H1 (cell line): ENCODE measurements at regions not wholly inside any gene's neighbourhood (a gene's known extent, or its start where the extent isn't known, plus 50 kb on each side); places are given as distances from the start of the nearest gene placed in this dataset.

Source experiments
- CTCF ChIA-PET: fragments of 300-600 bp; sonication (Branson Sonifier 250); formaldehyde crosslinking; loops from one replicate; lab custom pipeline; 2021; ENCODE audit not compliant: partially characterized antibody; lab: Charles Lee
- POLR2A ChIA-PET: fragments of 300-600 bp; sonication (Branson Sonifier 250); formaldehyde crosslinking; loops from one replicate; lab custom pipeline; 2021; ENCODE audit warnings: inconsistent platforms; ENCODE audit not compliant: partially characterized antibody; lab: Charles Lee
- DNase-seq, 2 experiments: peaks; one replicate each; pipeline versions ENCODE4 v3.0.0 to v3.0.0-alpha.2; 2010 to 2022; ENCODE audit warnings: low spot score in 2 of 2, low read depth in 1 of 2, mixed read lengths in 1 of 2
- FAIRE-seq: peaks from 2 replicates; lab custom pipeline; 2011; peaks lifted over from hg19 to GRCh38; lab: Jason Lieb, UNC
- H2AFZ ChIP-seq: 2 replicates; pipeline ENCODE4 v1.8.1; 2012; ENCODE audit warnings: low read length, inconsistent platforms
- H2AK5ac ChIP-seq: 2 replicates; pipeline ENCODE4 v1.6.1; 2013; ENCODE audit warnings: low read depth, low read length
- H2BK120ac ChIP-seq: replicated peaks from 2 replicates; pipeline ENCODE3; 2013; ENCODE audit warnings: low read depth, low read length, inconsistent platforms
- H2BK12ac ChIP-seq: 2 replicates; pipeline ENCODE4 v1.6.1; 2013; ENCODE audit warnings: low read depth, low read length
- H2BK15ac ChIP-seq: 2 replicates; pipeline ENCODE4 v1.6.1; 2013; ENCODE audit warnings: low read length
- H2BK20ac ChIP-seq: 2 replicates; pipeline ENCODE4 v1.6.1; 2013; ENCODE audit warnings: low read length
- H2BK5ac ChIP-seq: 2 replicates; pipeline ENCODE4 v1.6.1; 2013; ENCODE audit warnings: low read depth, low read length
- H3K14ac ChIP-seq: 2 replicates; pipeline ENCODE4 v1.6.1; 2013; ENCODE audit warnings: inconsistent platforms; ENCODE audit not compliant: insufficient read length
- H3K18ac ChIP-seq: 2 replicates; pipeline ENCODE4 v1.6.1; 2013; ENCODE audit warnings: low read length; ENCODE audit errors: extremely low read depth
- H3K23ac ChIP-seq: 2 replicates; pipeline ENCODE4 v1.6.1; 2013; ENCODE audit warnings: inconsistent platforms; ENCODE audit not compliant: insufficient read length
- H3K23me2 ChIP-seq: 2 replicates; pipeline ENCODE4 v1.6.1; 2013; ENCODE audit warnings: low read depth, low read length
- H3K27ac ChIP-seq: 2 replicates; pipeline ENCODE4 v1.6.1; 2011; ENCODE audit warnings: low read depth, low read length, inconsistent platforms
- H3K27me3 ChIP-seq, 4 experiments: replicated peaks in 1 of 4; 1 replicate in 1 of 4; 2 replicates in 3 of 4; pipeline versions ENCODE4 v1.6.1 to v1.8.1; 2011 to 2013; ENCODE audit warnings: low read length in 3 of 4, mild to moderate bottlenecking in 3 of 4, inconsistent platforms in 2 of 4, mixed read lengths in 2 of 4, moderate library complexity in 1 of 4; ENCODE audit not compliant: control insufficient read depth in 3 of 4, insufficient read depth in 3 of 4; ENCODE audit errors: extremely low read depth in 1 of 4
- H3K36me3 ChIP-seq, 4 experiments: 2 replicates each; pipeline versions ENCODE4 v1.6.1 to v1.8.1; 2011 to 2013; ENCODE audit warnings: mild to moderate bottlenecking in 4 of 4, low read length in 3 of 4, moderate library complexity in 2 of 4, control low read depth in 1 of 4, inconsistent platforms in 1 of 4; ENCODE audit not compliant: insufficient read depth in 4 of 4, control insufficient read depth in 2 of 4
- H3K4ac ChIP-seq: replicated peaks from 2 replicates; pipeline ENCODE3; 2013; ENCODE audit warnings: low read length, low read depth, mixed read lengths, inconsistent platforms; ENCODE audit not compliant: insufficient read length
- H3K4me1 ChIP-seq, 4 experiments: replicated peaks in 1 of 4; 1 replicate in 1 of 4; 2 replicates in 3 of 4; pipeline versions ENCODE4 v1.6.1 to v1.8.1; 2011 to 2013; ENCODE audit warnings: low read length in 3 of 4, inconsistent platforms in 2 of 4, mixed read lengths in 1 of 4; ENCODE audit not compliant: insufficient read depth in 4 of 4, control insufficient read depth in 3 of 4
- H3K4me2 ChIP-seq, 2 experiments: 2 replicates each; pipeline versions ENCODE4 v1.6.1 to v1.8.1; 2011 to 2013; ENCODE audit warnings: low read depth in 2 of 2, low read length in 2 of 2, control low read depth in 1 of 2, inconsistent platforms in 1 of 2, mild to moderate bottlenecking in 1 of 2; ENCODE audit not compliant: insufficient read depth in 1 of 2
- H3K4me3 ChIP-seq, 4 experiments: fragments of 200-600, 300-600 bp in 1 of 4; sonication (generic), shearing (Covaris generic), sonication (Bioruptor Twin) in 1 of 4; 2 replicates each; pipeline versions ENCODE4 v1.5.1 to v1.8.1; 2011 to 2016; ENCODE audit warnings: low read length in 4 of 4, low read depth in 3 of 4, control low read depth in 2 of 4, inconsistent platforms in 2 of 4, mild to moderate bottlenecking in 2 of 4, mixed read lengths in 1 of 4, moderate library complexity in 1 of 4; ENCODE audit not compliant: insufficient read depth in 2 of 4; ENCODE audit errors: extremely low read depth in 1 of 4
- H3K56ac ChIP-seq: replicated peaks from 2 replicates; pipeline ENCODE3; 2013; ENCODE audit warnings: low read depth, mild to moderate bottlenecking, mixed read lengths, low read length, inconsistent platforms; ENCODE audit not compliant: insufficient read length
- H3K79me1 ChIP-seq: 2 replicates; pipeline ENCODE4 v1.6.1; 2013; ENCODE audit warnings: low read depth, low read length, control low read depth
- H3K79me2 ChIP-seq, 2 experiments: 2 replicates each; pipeline versions ENCODE4 v1.6.1 to v1.8.1; 2012 to 2013; ENCODE audit warnings: low read length in 2 of 2, mild to moderate bottlenecking in 2 of 2, inconsistent platforms in 1 of 2; ENCODE audit not compliant: insufficient read depth in 2 of 2, control insufficient read depth in 1 of 2
- H3K9ac ChIP-seq, 4 experiments: replicated peaks in 1 of 4; 1 replicate in 1 of 4; 2 replicates in 3 of 4; pipeline versions ENCODE4 v1.6.1 to v1.8.1; 2011 to 2013; ENCODE audit warnings: low read depth in 3 of 4, low read length in 3 of 4, control low read depth in 2 of 4, mild to moderate bottlenecking in 2 of 4, moderate library complexity in 2 of 4, inconsistent platforms in 1 of 4; ENCODE audit errors: extremely low read depth in 1 of 4
- H3K9me3 ChIP-seq, 2 experiments: 2 replicates each; pipeline versions ENCODE4 v1.6.1 to v1.8.1; 2012 to 2013; ENCODE audit warnings: mild to moderate bottlenecking in 2 of 2, moderate library complexity in 2 of 2, control low read depth in 1 of 2, inconsistent platforms in 1 of 2, low read depth in 1 of 2, low read length in 1 of 2, mixed read lengths in 1 of 2; ENCODE audit not compliant: insufficient read depth in 2 of 2
- H4K20me1 ChIP-seq, 2 experiments: replicated peaks in 1 of 2; 2 replicates each; pipeline versions ENCODE3 to v1.8.1; 2011 to 2013; ENCODE audit warnings: inconsistent platforms in 2 of 2, low read length in 2 of 2, mild to moderate bottlenecking in 1 of 2; ENCODE audit not compliant: insufficient read depth in 2 of 2, control insufficient read depth in 1 of 2
- H4K5ac ChIP-seq: 2 replicates; pipeline ENCODE4 v1.6.1; 2013; ENCODE audit warnings: low read length, low read depth, mixed read lengths, inconsistent platforms; ENCODE audit not compliant: insufficient read length
- H4K8ac ChIP-seq: 2 replicates; pipeline ENCODE4 v1.8.0; 2013; ENCODE audit warnings: mild to moderate bottlenecking, moderate library complexity, low read length, inconsistent platforms; ENCODE audit not compliant: insufficient read depth; ENCODE audit errors: extremely low read depth
- H4K91ac ChIP-seq: replicated peaks from 2 replicates; pipeline ENCODE3; 2013; ENCODE audit warnings: low read length, mixed read lengths, inconsistent platforms; ENCODE audit not compliant: insufficient read length
- ASH2L ChIP-seq: fragments of 200-600, 300-600 bp; sonication (generic); IDR thresholded peaks from one replicate; pipeline ENCODE4 v1.7.1; 2017; ENCODE audit warnings: low read length
- MAFK ChIP-seq: IDR thresholded peaks from 2 replicates; pipeline ENCODE4 v1.6.1; 2012; ENCODE audit warnings: low read depth, mild to moderate bottlenecking, improper control_type of control experiment, low read length
- NANOG ChIP-seq: IDR thresholded peaks from 2 replicates; pipeline ENCODE4 v1.6.1; 2011; ENCODE audit warnings: low read length, low read depth, mild to moderate bottlenecking, inconsistent platforms; ENCODE audit not compliant: insufficient read depth, poor library complexity, severe bottlenecking
- RBBP5 ChIP-seq: IDR thresholded peaks from 2 replicates; pipeline ENCODE4 v1.7.1; 2012; ENCODE audit warnings: low read depth, mild to moderate bottlenecking, inconsistent platforms, low read length, moderate library complexity, borderline replicate concordance
- RXRA ChIP-seq: IDR thresholded peaks from 2 replicates; pipeline ENCODE4 v1.6.1; 2011; ENCODE audit warnings: low read depth, mild to moderate bottlenecking, low read length, moderate library complexity; ENCODE audit not compliant: insufficient read depth
- SP4 ChIP-seq: IDR thresholded peaks from 2 replicates; pipeline ENCODE4 v1.6.1; 2012; ENCODE audit warnings: low read length, inconsistent platforms
- WGBS, 2 experiments: shearing (Covaris generic) in 1 of 2; methylation state at CpG; one replicate each; pipeline versions ENCODE4 v1.1.6 to v1.1.7; 2013 to 2015; ENCODE audit warnings: low lambda C conversion rate in 2 of 2, mixed read lengths in 2 of 2, inconsistent platforms in 1 of 2, low coverage in 1 of 2, missing lambda C conversion rate in 1 of 2; ENCODE audit not compliant: insufficient replicate concordance in 2 of 2, insufficient coverage in 1 of 2, insufficient read length in 1 of 2; ENCODE audit errors: extremely low coverage in 1 of 2, missing lambda C conversion rate in 1 of 2; 5-methylcytosine and 5-hydroxymethylcytosine counted together
- TF ChIP-seq, protein P1 (sequence below): IDR thresholded peaks from 2 replicates; pipeline ENCODE4 v1.6.1; 2012; ENCODE audit warnings: inconsistent platforms
- TF ChIP-seq, protein P2 (sequence below): IDR thresholded peaks from 2 replicates; pipeline ENCODE4 v1.6.1; 2011; ENCODE audit warnings: low read depth, mild to moderate bottlenecking, low read length; ENCODE audit not compliant: insufficient read depth

DNA sequence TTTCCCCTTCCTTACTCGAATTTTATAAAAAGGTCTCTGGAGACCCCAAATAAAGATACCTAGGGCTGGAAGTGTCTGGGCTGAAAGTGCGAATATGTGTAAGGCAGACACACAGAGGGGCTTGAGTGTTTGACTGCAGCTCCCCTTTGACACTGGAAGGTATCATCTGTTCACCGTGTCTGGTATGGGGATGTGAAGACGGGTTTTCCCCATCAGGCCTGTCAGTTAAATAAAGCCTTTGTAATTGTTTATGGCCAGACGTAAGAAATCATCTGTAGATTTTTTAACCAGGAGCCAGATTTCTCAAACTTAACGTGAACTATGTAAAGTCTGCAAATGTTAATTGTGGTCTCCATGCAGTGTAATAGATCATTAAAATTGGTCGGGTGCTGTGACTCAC is 1173.4 kb downstream of the AMY1C start:
- Histone ChIP-seq H3K4me3 (no peak overlapping the region), H2AK5ac (no peak overlapping the region), H3K4ac (no peak overlapping the region), H2BK20ac (no peak overlapping the region), H2BK12ac (no peak overlapping the region), H3K23ac (no peak overlapping the region), H4K5ac (no peak overlapping the region), H3K23me2 (no peaks in the 10 kb centered on the region), H3K27me3 (no peaks in the 10 kb centered on the region), H3K27ac (no peak overlapping the region), H3K56ac (no peak overlapping the region), H2BK15ac (no peak overlapping the region), H3K4me1 (0 out of 7 replicates have a peak, but pooled peaks cover 0 to 3% (median 0%) of the 10 kb centered on the region in 4 experiments), H4K8ac (no peak overlapping the region), H4K20me1 (no peaks in the 10 kb centered on the region), H4K91ac (no peak overlapping the region), H3K79me2 (no peaks in the 10 kb centered on the region), H2BK120ac (no peak overlapping the region), H3K14ac (no peak overlapping the region), H3K18ac (no peak overlapping the region), H2AFZ (no peak overlapping the region), H3K36me3 (no peaks in the 10 kb centered on the region), H3K9ac (no peak overlapping the region), H3K79me1 (no peaks in the 10 kb centered on the region), H2BK5ac (no peak overlapping the region), H3K4me2 (no peak overlapping the region), H3K9me3 (no peaks in the 10 kb centered on the region)
- ChIA-PET CTCF (no interaction called here), POLR2A (no interaction called here)
- WGBS, 2 experiments = 83% methylated on average over 7 of the region's 7 CpGs; no CpG with 5 or more reads in 1 of the 2 experiments
- TF ChIP-seq, protein P1, sequence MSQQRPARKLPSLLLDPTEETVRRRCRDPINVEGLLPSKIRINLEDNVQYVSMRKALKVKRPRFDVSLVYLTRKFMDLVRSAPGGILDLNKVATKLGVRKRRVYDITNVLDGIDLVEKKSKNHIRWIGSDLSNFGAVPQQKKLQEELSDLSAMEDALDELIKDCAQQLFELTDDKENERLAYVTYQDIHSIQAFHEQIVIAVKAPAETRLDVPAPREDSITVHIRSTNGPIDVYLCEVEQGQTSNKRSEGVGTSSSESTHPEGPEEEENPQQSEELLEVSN = no peak
- TF ChIP-seq SP4 (no peak), ASH2L (no peak), MAFK (no peak), NANOG (no peak), RXRA (no peak), RBBP5 (no peak)
- TF ChIP-seq, protein P2, sequence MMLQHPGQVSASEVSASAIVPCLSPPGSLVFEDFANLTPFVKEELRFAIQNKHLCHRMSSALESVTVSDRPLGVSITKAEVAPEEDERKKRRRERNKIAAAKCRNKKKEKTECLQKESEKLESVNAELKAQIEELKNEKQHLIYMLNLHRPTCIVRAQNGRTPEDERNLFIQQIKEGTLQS = no peak
- DNase-seq (no peak), FAIRE-seq (no peak)
